ENCODE measurements at regions not wholly inside any gene's neighbourhood (a gene's known extent, or its start where the extent isn't known, plus 50 kb on each side); places are given as distances from the start of the nearest gene placed in this dataset.
"Not testable (repeated sequence)": the region's sequence is repeated elsewhere in the genome, so short reads cannot be mapped to it uniquely, and the experiment has no call there.

- peaks cover 0 to 51% of the 10 kb centered on the region in 2 donors for H3K4me1 ChIP-seq (ENCODE audit: control insufficient read depth in 2 of 2, insufficient read depth in 2 of 2, low read length in 2 of 2)
- H3K27me3 ChIP-seq (ENCODE audit: control insufficient read depth in 2 of 2, insufficient read depth in 1 of 2, low read length in 1 of 2) = peaks cover 0 to 4% of the 10 kb centered on the region in 2 donors
- 94% methylated on average over 14 of the region's 14 CpGs for WGBS
- H3K36me3 ChIP-seq (ENCODE audit: control insufficient read depth in 2 of 2, insufficient read depth in 2 of 2, low read length in 1 of 2) = no peaks in the 10 kb centered on the region
- no peak for DNase-seq (ENCODE audit: low read depth in 6 of 9, low spot score in 9 of 9)
- no peak overlapping the region for H3K4me3 ChIP-seq (ENCODE audit: low read length in 2 of 2)
- H3K9me3 ChIP-seq (ENCODE audit: control insufficient read depth in 2 of 2, insufficient read depth in 1 of 2, low read length in 1 of 2) = no peaks in the 10 kb centered on the region
- H3K27ac ChIP-seq (ENCODE audit: low read depth in 1 of 2, low read length in 1 of 2) = no peak overlapping the region
These were observed 159.0 kb downstream of the ZFP36L2 start for GRCh38 chr2:43067254-43068040.

GRCh38 chr2:43066541-43067253 is 159.7 kb downstream of the ZFP36L2 start:
- not testable (repeated sequence) for H3K9me3 ChIP-seq (ENCODE audit: control insufficient read depth in 2 of 2, insufficient read depth in 1 of 2, low read length in 1 of 2); H3K27ac ChIP-seq (ENCODE audit: low read depth in 1 of 2, low read length in 1 of 2); DNase-seq (ENCODE audit: low read depth in 6 of 9, low spot score in 9 of 9); H3K36me3 ChIP-seq (ENCODE audit: control insufficient read depth in 2 of 2, insufficient read depth in 2 of 2, low read length in 1 of 2); H3K27me3 ChIP-seq (ENCODE audit: control insufficient read depth in 2 of 2, insufficient read depth in 1 of 2, low read length in 1 of 2); H3K4me3 ChIP-seq (ENCODE audit: low read length in 2 of 2)
- peaks cover 0 to 44% of the 10 kb centered on the region in 2 donors for H3K4me1 ChIP-seq (ENCODE audit: control insufficient read depth in 2 of 2, insufficient read depth in 2 of 2, low read length in 2 of 2)
- WGBS = 92% methylated on average over 20 of the region's 20 CpGs

DNA sequence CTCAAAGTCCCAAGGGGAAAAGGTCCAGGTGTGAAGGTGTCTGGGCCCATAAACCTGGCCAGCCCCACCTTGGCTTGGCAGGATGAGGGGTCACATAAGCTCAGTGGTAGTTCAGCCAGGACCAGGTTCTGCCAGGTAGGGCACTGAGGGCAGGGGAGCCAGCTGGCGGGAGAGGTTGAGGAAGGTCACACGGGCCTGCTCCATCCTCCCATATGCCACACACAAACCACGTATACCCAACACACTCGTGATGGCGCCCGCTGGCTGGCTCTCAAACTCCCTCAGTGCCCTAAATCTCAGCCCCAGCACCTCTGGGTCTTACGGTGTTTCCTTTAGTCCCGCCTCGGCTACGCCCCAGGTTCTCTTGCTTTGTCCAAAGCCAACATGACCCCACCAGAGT is 160.5 kb downstream of the ZFP36L2 start:
- H3K27me3 ChIP-seq (ENCODE audit: control insufficient read depth in 2 of 2, insufficient read depth in 1 of 2, low read length in 1 of 2) = peaks cover 0 to 4% of the 10 kb centered on the region in 2 donors
- H3K27ac ChIP-seq (ENCODE audit: low read depth in 1 of 2, low read length in 1 of 2) = no peak overlapping the region
- H3K9me3 ChIP-seq (ENCODE audit: control insufficient read depth in 2 of 2, insufficient read depth in 1 of 2, low read length in 1 of 2) = peaks cover 0 to 5% of the 10 kb centered on the region in 2 donors
- H3K4me3 ChIP-seq (ENCODE audit: low read length in 2 of 2) = no peak overlapping the region
- no peaks in the 10 kb centered on the region for H3K36me3 ChIP-seq (ENCODE audit: control insufficient read depth in 2 of 2, insufficient read depth in 2 of 2, low read length in 1 of 2)
- no peak for DNase-seq (ENCODE audit: low read depth in 6 of 9, low spot score in 9 of 9)
- WGBS = 82% methylated on average over 10 of the region's 10 CpGs
- peaks cover 0 to 36% of the 10 kb centered on the region in 2 donors for H3K4me1 ChIP-seq (ENCODE audit: control insufficient read depth in 2 of 2, insufficient read depth in 2 of 2, low read length in 2 of 2)

DNA sequence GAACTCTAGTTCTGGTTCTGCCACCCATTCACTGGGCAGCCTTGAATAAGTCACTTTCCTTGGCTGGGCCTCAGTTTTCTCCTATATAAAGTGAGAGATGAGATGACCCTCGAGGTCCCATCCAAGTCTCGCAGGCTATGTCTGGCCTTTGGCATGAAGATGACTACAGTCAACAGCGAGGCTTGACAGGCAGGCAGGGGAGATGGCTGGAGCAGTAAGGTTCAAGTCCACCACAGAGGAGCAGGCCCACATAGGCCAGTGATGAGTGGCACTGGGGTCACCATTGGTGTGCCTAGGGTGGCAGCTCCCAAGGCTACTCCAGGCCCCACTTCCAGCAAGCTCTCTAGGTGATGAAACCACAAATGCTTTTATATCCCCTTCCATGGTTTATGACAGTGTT is 161.4 kb downstream of the ZFP36L2 start:
- H3K4me3 ChIP-seq (ENCODE audit: low read length in 2 of 2) = no peak overlapping the region
- WGBS = 98% methylated on average over 3 of the region's 3 CpGs
- no peak for DNase-seq (ENCODE audit: low read depth in 6 of 9, low spot score in 9 of 9)

DNA sequence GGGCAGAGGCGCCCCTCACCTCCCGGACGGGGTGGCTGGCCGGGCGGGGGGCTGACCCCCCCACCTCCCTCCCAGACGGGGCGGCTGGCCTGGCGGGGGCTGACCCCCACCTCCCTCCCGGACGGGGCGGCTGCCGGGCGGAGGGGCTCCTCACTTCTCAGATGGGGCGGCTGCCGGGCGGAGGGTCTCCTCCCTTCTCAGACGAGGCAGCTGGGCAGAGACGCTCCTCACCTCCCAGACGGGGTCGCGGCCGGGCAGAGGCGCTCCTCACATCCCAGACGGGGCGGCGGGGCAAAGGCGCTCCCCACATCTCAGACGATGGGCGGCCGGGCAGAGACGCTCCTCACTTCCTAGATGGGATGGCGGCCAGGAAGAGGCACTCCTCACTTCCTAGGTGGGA is 163.3 kb downstream of the ZFP36L2 start:
- peaks cover 19 to 40% of the 10 kb centered on the region in 2 donors for H3K4me1 ChIP-seq (ENCODE audit: control insufficient read depth in 2 of 2, insufficient read depth in 2 of 2, low read length in 2 of 2)
- 99% methylated on average over 8 of the region's 32 CpGs for WGBS
- H3K36me3 ChIP-seq (ENCODE audit: control insufficient read depth in 2 of 2, insufficient read depth in 2 of 2, low read length in 1 of 2); H3K9me3 ChIP-seq (ENCODE audit: control insufficient read depth in 2 of 2, insufficient read depth in 1 of 2, low read length in 1 of 2); H3K27ac ChIP-seq (ENCODE audit: low read depth in 1 of 2, low read length in 1 of 2); H3K27me3 ChIP-seq (ENCODE audit: control insufficient read depth in 2 of 2, insufficient read depth in 1 of 2, low read length in 1 of 2); DNase-seq (ENCODE audit: low read depth in 6 of 9, low spot score in 9 of 9); H3K4me3 ChIP-seq (ENCODE audit: low read length in 2 of 2): not testable (repeated sequence)

More for the DNA sequence above, 161.4 kb downstream of the ZFP36L2 start:
- Histone ChIP-seq H3K27me3 (ENCODE audit: control insufficient read depth in 2 of 2, insufficient read depth in 1 of 2, low read length in 1 of 2) (peaks cover 0 to 4% of the 10 kb centered on the region in 2 donors), H3K9me3 (ENCODE audit: control insufficient read depth in 2 of 2, insufficient read depth in 1 of 2, low read length in 1 of 2) (peaks cover 0 to 8% of the 10 kb centered on the region in 2 donors), H3K27ac (ENCODE audit: low read depth in 1 of 2, low read length in 1 of 2) (no peak overlapping the region), H3K4me1 (ENCODE audit: control insufficient read depth in 2 of 2, insufficient read depth in 2 of 2, low read length in 2 of 2) (peaks cover 4 to 35% of the 10 kb centered on the region in 2 donors), H3K36me3 (ENCODE audit: control insufficient read depth in 2 of 2, insufficient read depth in 2 of 2, low read length in 1 of 2) (no peaks in the 10 kb centered on the region)

DNA sequence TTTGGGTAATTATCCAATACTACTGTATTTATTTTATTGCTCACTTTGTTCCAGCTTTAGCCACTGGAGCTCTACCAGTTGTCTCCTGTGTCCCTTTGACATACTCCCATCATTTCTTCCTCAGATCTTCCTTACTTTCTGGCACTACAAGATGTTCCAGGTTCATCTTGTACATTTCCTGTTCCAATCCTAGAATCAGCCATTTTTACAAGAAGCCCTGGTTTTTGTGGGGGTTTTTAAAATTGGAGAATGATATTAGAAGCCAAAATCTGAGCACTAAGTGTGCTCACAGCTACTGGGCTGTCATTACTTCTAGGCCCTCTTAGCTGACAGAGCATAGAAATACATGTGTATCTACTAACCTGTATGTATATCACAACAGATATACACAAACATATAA is 164.3 kb downstream of the ZFP36L2 start:
- no peak overlapping the region for H3K27ac ChIP-seq (ENCODE audit: low read depth in 1 of 2, low read length in 1 of 2)
- H3K9me3 ChIP-seq (ENCODE audit: control insufficient read depth in 2 of 2, insufficient read depth in 1 of 2, low read length in 1 of 2) = peaks cover 0 to 8% of the 10 kb centered on the region in 2 donors
- no peak overlapping the region for H3K4me3 ChIP-seq (ENCODE audit: low read length in 2 of 2)
- no peaks in the 10 kb centered on the region for H3K27me3 ChIP-seq (ENCODE audit: control insufficient read depth in 2 of 2, insufficient read depth in 1 of 2, low read length in 1 of 2)
- DNase-seq (ENCODE audit: low read depth in 6 of 9, low spot score in 9 of 9) = no peak
- H3K36me3 ChIP-seq (ENCODE audit: control insufficient read depth in 2 of 2, insufficient read depth in 2 of 2, low read length in 1 of 2) = no peaks in the 10 kb centered on the region
- H3K4me1 ChIP-seq (ENCODE audit: control insufficient read depth in 2 of 2, insufficient read depth in 2 of 2, low read length in 2 of 2) = peaks cover 30 to 44% of the 10 kb centered on the region in 2 donors

GRCh38 chr2:43060390-43061016 is 165.9 kb downstream of the ZFP36L2 start:
- Histone ChIP-seq H3K36me3 (ENCODE audit: control insufficient read depth in 2 of 2, insufficient read depth in 2 of 2, low read length in 1 of 2) (no peaks in the 10 kb centered on the region), H3K27ac (ENCODE audit: low read depth in 1 of 2, low read length in 1 of 2) (peak overlapping the region in 1 of 2 donors; percentile 45), H3K4me1 (ENCODE audit: control insufficient read depth in 2 of 2, insufficient read depth in 2 of 2, low read length in 2 of 2) (peaks cover 37 to 53% of the 10 kb centered on the region in 2 donors), H3K4me3 (ENCODE audit: low read length in 2 of 2) (no peak overlapping the region), H3K9me3 (ENCODE audit: control insufficient read depth in 2 of 2, insufficient read depth in 1 of 2, low read length in 1 of 2) (peaks cover 0 to 8% of the 10 kb centered on the region in 2 donors), H3K27me3 (ENCODE audit: control insufficient read depth in 2 of 2, insufficient read depth in 1 of 2, low read length in 1 of 2) (no peaks in the 10 kb centered on the region)
- WGBS = 99% methylated on average over 3 of the region's 3 CpGs
- DNase-seq (ENCODE audit: low read depth in 6 of 9, low spot score in 9 of 9) = no peak

DNA sequence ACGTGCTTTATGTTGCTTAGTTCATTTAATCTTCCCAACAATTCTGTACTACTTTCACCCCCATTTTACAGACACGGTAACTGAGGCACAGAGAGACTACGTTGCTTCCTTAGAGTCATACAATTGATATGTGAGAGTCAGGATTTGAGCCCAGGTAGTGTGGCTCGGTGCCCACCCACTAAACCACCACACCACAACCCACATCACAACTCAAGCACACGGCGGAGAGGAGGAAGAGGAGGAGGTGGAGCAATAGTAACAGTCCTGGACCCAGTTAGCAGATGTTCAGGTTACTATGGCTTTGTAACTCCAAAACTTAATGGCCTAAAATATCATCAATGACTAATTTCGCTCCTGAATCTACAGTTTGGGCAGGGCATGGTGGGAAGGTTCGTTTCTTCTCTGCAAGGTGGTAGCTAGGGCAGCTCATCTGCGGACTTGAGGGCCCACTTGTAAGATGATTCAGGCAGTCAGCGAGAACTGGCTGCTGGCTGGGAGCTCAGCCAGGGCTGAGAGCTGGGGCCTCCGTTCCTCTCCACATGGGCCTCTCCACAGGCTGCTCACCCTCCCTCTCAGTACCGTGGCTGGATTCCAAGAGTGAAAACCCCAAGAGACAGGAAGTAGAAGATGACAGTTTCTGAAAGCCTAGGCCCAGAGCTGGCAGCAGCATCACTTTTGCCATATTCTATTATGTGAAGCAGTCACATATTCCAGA is 167.1 kb downstream of the ZFP36L2 start:
- no peaks in the 10 kb centered on the region for H3K27me3 ChIP-seq (ENCODE audit: control insufficient read depth in 2 of 2, insufficient read depth in 1 of 2, low read length in 1 of 2)
- DNase-seq (ENCODE audit: low read depth in 6 of 9, low spot score in 9 of 9) = peak in 3 of 9 donors; percentile 60 to 83 (median 67)
- 9% methylated on average over 12 of the region's 12 CpGs for WGBS
- no peaks in the 10 kb centered on the region for H3K36me3 ChIP-seq (ENCODE audit: control insufficient read depth in 2 of 2, insufficient read depth in 2 of 2, low read length in 1 of 2)
- peaks cover 37 to 65% of the 10 kb centered on the region in 2 donors for H3K4me1 ChIP-seq (ENCODE audit: control insufficient read depth in 2 of 2, insufficient read depth in 2 of 2, low read length in 2 of 2)
- peak overlapping the region; percentile 67 to 82 for H3K27ac ChIP-seq (ENCODE audit: low read depth in 1 of 2, low read length in 1 of 2)
- H3K4me3 ChIP-seq (ENCODE audit: low read length in 2 of 2) = no peak overlapping the region
- peaks cover 0 to 8% of the 10 kb centered on the region in 2 donors for H3K9me3 ChIP-seq (ENCODE audit: control insufficient read depth in 2 of 2, insufficient read depth in 1 of 2, low read length in 1 of 2)

Data from thymus (tissue), 11 donors.